Uterus (tissue), 3 donors: ENCODE measurements at regions not wholly inside any gene's neighbourhood (a gene's known extent, or its start where the extent isn't known, plus 50 kb on each side); places are given as distances from the start of the nearest gene placed in this dataset.

ENCODE experiments used
- DNase-seq, 2 donors: peaks; one replicate each; pipeline ENCODE4 v3.0.0-alpha.2; 2019 to 2020
- H3K27ac ChIP-seq, 2 donors: fragments of 200-600 bp; sonication (generic); 1 replicate in 1 of 2; 2 replicates in 1 of 2; pipeline ENCODE4 v1.5.1; 2016 to 2018
- H3K27me3 ChIP-seq, 2 donors: fragments of 200-600 bp; sonication (generic); one replicate each; pipeline ENCODE4 v1.5.1; 2018 to 2019; ENCODE audit warnings: control low read depth in 1 of 2
- H3K36me3 ChIP-seq, 2 donors: fragments of 200-600 bp; sonication (generic); one replicate each; pipeline ENCODE4 v1.5.1; 2019; ENCODE audit warnings: control low read depth in 1 of 2
- H3K4me1 ChIP-seq, 2 donors: fragments of 200-600 bp; sonication (generic); one replicate each; pipeline ENCODE4 v1.5.1; 2018 to 2019; ENCODE audit warnings: control low read depth in 1 of 2
- H3K4me3 ChIP-seq, 2 donors: fragments of 200-600 bp; sonication (generic); 1 replicate in 1 of 2; 2 replicates in 1 of 2; pipeline ENCODE4 v1.5.1; 2018 to 2019; ENCODE audit warnings: mild to moderate bottlenecking in 1 of 2
- H3K9me3 ChIP-seq, 2 donors: fragments of 200-600 bp; sonication (generic); one replicate each; pipeline ENCODE4 v1.5.1; 2019; ENCODE audit warnings: control low read depth in 1 of 2
- POLR2A ChIP-seq, 2 donors: fragments of 450-650 bp; IDR thresholded peaks; one replicate each; pipeline ENCODE4 v1.6.1; 2016; ENCODE audit warnings: antibody characterized with exemption in 2 of 2, mild to moderate bottlenecking in 1 of 2, moderate library complexity in 1 of 2
- intact Hi-C: fragments of 100-400 bp; cut with DNase I; formaldehyde crosslinking; loops from one replicate; pipeline ENCODE4 v1.15.1; 2023; ENCODE audit warnings: low total_unique reads
- TF ChIP-seq, protein P1 (sequence below), 4 experiments: fragments of 200-600 bp in 2 of 4; fragments of 450-650 bp in 2 of 4; sonication (generic) in 2 of 4; IDR thresholded peaks; one replicate each; pipeline ENCODE4 v1.5.1; 2016 to 2019; ENCODE audit warnings: antibody characterized with exemption in 4 of 4, mild to moderate bottlenecking in 2 of 4, moderate library complexity in 1 of 4
- donor health status: DM: yes; HTN: yes; CAD: no.

GRCh38 chr1:195030793-195031192 lies 1577.4 kb downstream of the KCNT2 start:
- DNase-seq = no peak
- H3K9me3 ChIP-seq = no peaks in the 10 kb centered on the region
- no peaks in the 10 kb centered on the region for H3K4me1 ChIP-seq
- H3K4me3 ChIP-seq = no peak overlapping the region
- no peak overlapping the region for H3K27ac ChIP-seq
- TF ChIP-seq, protein P1, sequence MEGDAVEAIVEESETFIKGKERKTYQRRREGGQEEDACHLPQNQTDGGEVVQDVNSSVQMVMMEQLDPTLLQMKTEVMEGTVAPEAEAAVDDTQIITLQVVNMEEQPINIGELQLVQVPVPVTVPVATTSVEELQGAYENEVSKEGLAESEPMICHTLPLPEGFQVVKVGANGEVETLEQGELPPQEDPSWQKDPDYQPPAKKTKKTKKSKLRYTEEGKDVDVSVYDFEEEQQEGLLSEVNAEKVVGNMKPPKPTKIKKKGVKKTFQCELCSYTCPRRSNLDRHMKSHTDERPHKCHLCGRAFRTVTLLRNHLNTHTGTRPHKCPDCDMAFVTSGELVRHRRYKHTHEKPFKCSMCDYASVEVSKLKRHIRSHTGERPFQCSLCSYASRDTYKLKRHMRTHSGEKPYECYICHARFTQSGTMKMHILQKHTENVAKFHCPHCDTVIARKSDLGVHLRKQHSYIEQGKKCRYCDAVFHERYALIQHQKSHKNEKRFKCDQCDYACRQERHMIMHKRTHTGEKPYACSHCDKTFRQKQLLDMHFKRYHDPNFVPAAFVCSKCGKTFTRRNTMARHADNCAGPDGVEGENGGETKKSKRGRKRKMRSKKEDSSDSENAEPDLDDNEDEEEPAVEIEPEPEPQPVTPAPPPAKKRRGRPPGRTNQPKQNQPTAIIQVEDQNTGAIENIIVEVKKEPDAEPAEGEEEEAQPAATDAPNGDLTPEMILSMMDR (IDR thresholded peaks at IDR 0.05) = no peak
- TF ChIP-seq POLR2A (IDR thresholded peaks at IDR 0.05) = no peak
- H3K36me3 ChIP-seq = no peaks in the 10 kb centered on the region
- intact Hi-C loops = no loop called here
- no peaks in the 10 kb centered on the region for H3K27me3 ChIP-seq

DNA sequence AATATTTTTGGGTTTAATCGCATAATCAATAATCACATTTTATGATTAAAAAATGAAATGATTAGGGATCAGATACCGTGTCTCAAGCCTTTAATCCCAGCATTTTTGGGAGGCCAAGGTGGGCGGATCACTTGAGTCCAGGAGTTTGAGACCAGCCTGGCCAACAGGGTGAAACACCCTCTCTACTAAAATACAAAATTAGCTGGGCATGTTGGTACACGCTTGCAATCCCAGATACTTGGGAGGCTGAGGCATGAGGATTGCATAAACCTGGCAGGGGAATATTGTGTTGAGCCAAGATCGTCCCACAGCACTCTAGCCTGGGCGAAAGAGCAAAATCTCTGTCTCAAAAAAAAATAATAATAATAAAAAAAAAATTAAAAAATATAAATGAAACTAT lies 1581.4 kb downstream of the KCNT2 start:
- Histone ChIP-seq H3K4me3 (no peak overlapping the region), H3K27ac (no peak overlapping the region), H3K27me3 (no peaks in the 10 kb centered on the region), H3K9me3 (no peaks in the 10 kb centered on the region), H3K4me1 (no peaks in the 10 kb centered on the region), H3K36me3 (no peaks in the 10 kb centered on the region)
- TF ChIP-seq POLR2A (IDR thresholded peaks at IDR 0.05) = no peak
- TF ChIP-seq, protein P1 (IDR thresholded peaks at IDR 0.05) = no peak
- no peak for DNase-seq
- intact Hi-C loops = no loop called here

GRCh38 chr1:195019385-195019784 lies 1588.9 kb downstream of the KCNT2 start:
- Histone ChIP-seq H3K4me3 (no peak overlapping the region), H3K27ac (no peak overlapping the region), H3K27me3 (no peaks in the 10 kb centered on the region), H3K4me1 (no peaks in the 10 kb centered on the region), H3K36me3 (no peaks in the 10 kb centered on the region), H3K9me3 (no peaks in the 10 kb centered on the region)
- TF ChIP-seq, protein P1 (IDR thresholded peaks at IDR 0.05) = no peak
- TF ChIP-seq POLR2A (IDR thresholded peaks at IDR 0.05) = no peak
- DNase-seq = no peak
- intact Hi-C loops = no loop called here

DNA sequence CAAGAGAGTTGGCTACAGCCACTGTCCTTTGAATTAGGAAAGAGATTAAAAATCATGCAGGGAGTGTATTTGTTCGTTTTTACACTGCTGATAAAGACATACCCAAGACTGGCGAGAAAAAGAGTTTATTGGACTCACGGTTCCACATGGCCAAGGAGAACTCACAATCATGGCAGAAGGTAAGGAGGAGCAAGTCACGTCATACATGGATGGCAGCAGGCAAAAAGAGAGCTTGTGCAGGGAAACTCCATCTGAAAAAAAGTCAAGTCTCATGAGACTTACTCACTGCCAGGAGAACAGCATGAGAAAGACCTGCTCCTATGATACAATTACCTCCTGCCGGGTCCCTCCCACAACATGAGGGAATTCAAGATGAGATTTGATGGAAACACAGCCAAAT lies 1595.2 kb downstream of the KCNT2 start:
- Histone ChIP-seq H3K36me3 (no peaks in the 10 kb centered on the region), H3K9me3 (no peaks in the 10 kb centered on the region), H3K27ac (no peak overlapping the region), H3K4me3 (no peak overlapping the region), H3K4me1 (no peaks in the 10 kb centered on the region), H3K27me3 (no peaks in the 10 kb centered on the region)
- TF ChIP-seq, protein P1 (IDR thresholded peaks at IDR 0.05) = no peak
- no peak for TF ChIP-seq POLR2A (IDR thresholded peaks at IDR 0.05)
- DNase-seq = no peak
- intact Hi-C loops = no loop called here

DNA sequence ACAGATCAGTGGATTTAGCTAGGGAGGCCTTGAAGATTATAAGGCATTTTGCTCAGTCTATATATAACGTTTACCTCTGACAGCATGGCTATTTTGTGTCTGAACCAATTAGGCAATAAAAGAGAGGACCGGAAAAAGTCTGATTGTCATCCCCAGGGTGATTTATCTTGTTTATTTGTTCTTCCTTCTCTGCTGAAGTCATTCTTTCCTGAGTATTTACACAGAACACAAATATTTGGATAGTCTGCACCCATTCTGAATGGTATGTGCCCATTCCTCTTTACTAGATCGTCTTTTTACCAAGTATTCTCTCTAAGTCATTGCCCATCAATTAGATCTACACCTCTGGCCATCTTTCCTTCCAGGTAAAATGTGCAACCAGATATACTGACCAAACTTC lies 1602.9 kb downstream of the KCNT2 start:
- no peaks in the 10 kb centered on the region for H3K36me3 ChIP-seq
- no peaks in the 10 kb centered on the region for H3K4me1 ChIP-seq
- intact Hi-C loops = no loop called here
- no peak for DNase-seq
- no peak overlapping the region for H3K27ac ChIP-seq
- H3K4me3 ChIP-seq = no peak overlapping the region
- H3K27me3 ChIP-seq = no peaks in the 10 kb centered on the region
- TF ChIP-seq, protein P1 (IDR thresholded peaks at IDR 0.05) = no peak
- TF ChIP-seq POLR2A (IDR thresholded peaks at IDR 0.05) = no peak
- no peaks in the 10 kb centered on the region for H3K9me3 ChIP-seq
